Immature natural killer cell (primary cell): ENCODE measurements at regions not wholly inside any gene's neighbourhood (a gene's known extent, or its start where the extent isn't known, plus 50 kb on each side); places are given as distances from the start of the nearest gene placed in this dataset.

ENCODE experiments used
- DNase-seq, 3 donors: peaks; one replicate each; pipeline ENCODE4 v3.0.0; 2022; ENCODE audit warnings: mixed read lengths in 1 of 3
- H3K27ac Mint-ChIP-seq, 6 donors: one replicate each; pipeline ENCODE4 v1.8.0; 2020; ENCODE audit warnings: mixed read lengths in 6 of 6, mild to moderate bottlenecking in 5 of 6, inconsistent platforms in 4 of 6, moderate library complexity in 3 of 6
- H3K27me3 Mint-ChIP-seq, 3 donors: one replicate each; pipeline ENCODE4 v1.8.0; 2020 to 2021; ENCODE audit warnings: low read depth in 3 of 3, mild to moderate bottlenecking in 3 of 3, mixed read lengths in 3 of 3, moderate library complexity in 3 of 3, inconsistent platforms in 1 of 3
- H3K36me3 Mint-ChIP-seq, 3 donors: one replicate each; pipeline ENCODE4 v1.8.0; 2020; ENCODE audit warnings: mixed read lengths in 3 of 3, inconsistent platforms in 2 of 3, mild to moderate bottlenecking in 2 of 3
- H3K4me1 Mint-ChIP-seq, 2 donors: one replicate each; pipeline ENCODE4 v1.8.0; 2020; ENCODE audit warnings: inconsistent platforms in 2 of 2, mild to moderate bottlenecking in 2 of 2, mixed read lengths in 2 of 2, moderate library complexity in 1 of 2
- H3K4me3 Mint-ChIP-seq, 5 donors: one replicate each; pipeline ENCODE4 v1.8.0; 2020; ENCODE audit warnings: mild to moderate bottlenecking in 5 of 5, mixed read lengths in 5 of 5, inconsistent platforms in 3 of 5, moderate library complexity in 3 of 5
- H3K9me3 Mint-ChIP-seq, 6 donors: one replicate each; pipeline ENCODE4 v1.8.0; 2020; ENCODE audit warnings: mild to moderate bottlenecking in 6 of 6, mixed read lengths in 6 of 6, inconsistent platforms in 4 of 6, moderate library complexity in 3 of 6

- H3K36me3 Mint-ChIP-seq, result no peaks in the 10 kb centered on the region
- no peaks in the 10 kb centered on the region for H3K4me1 Mint-ChIP-seq
- no peak overlapping the region for H3K4me3 Mint-ChIP-seq
- H3K9me3 Mint-ChIP-seq, result no peaks in the 10 kb centered on the region
- no peak for DNase-seq
- peaks cover 2 to 10% (median 5%) of the 10 kb centered on the region in 3 donors for H3K27me3 Mint-ChIP-seq
- H3K27ac Mint-ChIP-seq, result no peak overlapping the region
Measured at GRCh38 chr17:34781071-34781470, 180.2 kb downstream of the CCT6B start.

- Mint-ChIP-seq H3K9me3 (no peaks in the 10 kb centered on the region), H3K4me3 (no peak overlapping the region), H3K27me3 (peaks cover 2 to 10% (median 5%) of the 10 kb centered on the region in 3 donors), H3K4me1 (no peaks in the 10 kb centered on the region), H3K27ac (no peak overlapping the region), H3K36me3 (no peaks in the 10 kb centered on the region)
- no peak for DNase-seq
Measured at GRCh38 chr17:34780438-34780837, 180.8 kb downstream of the CCT6B start.

GRCh38 chr17:34776456-34777443 lies 184.5 kb downstream of the CCT6B start:
- Mint-ChIP-seq H3K36me3 (no peaks in the 10 kb centered on the region), H3K4me1 (no peaks in the 10 kb centered on the region), H3K9me3 (no peaks in the 10 kb centered on the region), H3K27ac (no peak overlapping the region), H3K4me3 (no peak overlapping the region), H3K27me3 (peaks cover 8 to 12% (median 8%) of the 10 kb centered on the region in 3 donors)
- DNase-seq, result no peak

GRCh38 chr17:34773036-34773435 lies 188.2 kb downstream of the CCT6B start:
- H3K4me3 Mint-ChIP-seq, result no peak overlapping the region
- no peaks in the 10 kb centered on the region for H3K4me1 Mint-ChIP-seq
- H3K9me3 Mint-ChIP-seq, result no peaks in the 10 kb centered on the region
- no peak overlapping the region for H3K27ac Mint-ChIP-seq
- H3K27me3 Mint-ChIP-seq, result peaks cover 4 to 12% (median 6%) of the 10 kb centered on the region in 3 donors
- no peak for DNase-seq
- H3K36me3 Mint-ChIP-seq, result no peaks in the 10 kb centered on the region

GRCh38 chr17:34771891-34772290 lies 189.4 kb downstream of the CCT6B start:
- DNase-seq, result no peak
- Mint-ChIP-seq H3K4me3 (no peak overlapping the region), H3K27me3 (peaks cover 6 to 12% (median 8%) of the 10 kb centered on the region in 3 donors), H3K36me3 (no peaks in the 10 kb centered on the region), H3K9me3 (no peaks in the 10 kb centered on the region), H3K4me1 (no peaks in the 10 kb centered on the region), H3K27ac (no peak overlapping the region)

- H3K4me3 Mint-ChIP-seq, result no peak overlapping the region
- no peak for DNase-seq
- peaks cover 4 to 14% (median 10%) of the 10 kb centered on the region in 3 donors for H3K27me3 Mint-ChIP-seq
- no peak overlapping the region for H3K27ac Mint-ChIP-seq
- no peaks in the 10 kb centered on the region for H3K4me1 Mint-ChIP-seq
- H3K36me3 Mint-ChIP-seq, result no peaks in the 10 kb centered on the region
- H3K9me3 Mint-ChIP-seq, result no peaks in the 10 kb centered on the region
Measured at GRCh38 chr17:34770586-34770985, 190.7 kb downstream of the CCT6B start.

- no peaks in the 10 kb centered on the region for H3K4me1 Mint-ChIP-seq
- H3K4me3 Mint-ChIP-seq, result no peak overlapping the region
- DNase-seq, result no peak
- no peaks in the 10 kb centered on the region for H3K36me3 Mint-ChIP-seq
- H3K27ac Mint-ChIP-seq, result no peak overlapping the region
- H3K27me3 Mint-ChIP-seq, result peaks cover 2 to 11% (median 10%) of the 10 kb centered on the region in 3 donors
- H3K9me3 Mint-ChIP-seq, result no peaks in the 10 kb centered on the region
Measured at GRCh38 chr17:34769899-34770298, 190.5 kb downstream of the TMEM132E start.

GRCh38 chr17:34769049-34769448 lies 189.7 kb downstream of the TMEM132E start:
- no peak overlapping the region for H3K27ac Mint-ChIP-seq
- H3K36me3 Mint-ChIP-seq, result no peaks in the 10 kb centered on the region
- H3K4me3 Mint-ChIP-seq, result no peak overlapping the region
- DNase-seq, result no peak
- no peaks in the 10 kb centered on the region for H3K9me3 Mint-ChIP-seq
- H3K27me3 Mint-ChIP-seq, result peaks cover 1 to 10% (median 10%) of the 10 kb centered on the region in 3 donors
- no peaks in the 10 kb centered on the region for H3K4me1 Mint-ChIP-seq

GRCh38 chr17:34765291-34765690 lies 185.9 kb downstream of the TMEM132E start:
- Mint-ChIP-seq H3K4me1 (no peaks in the 10 kb centered on the region), H3K27me3 (peaks cover 3 to 11% (median 4%) of the 10 kb centered on the region in 3 donors), H3K27ac (no peak overlapping the region), H3K9me3 (no peaks in the 10 kb centered on the region), H3K36me3 (no peaks in the 10 kb centered on the region), H3K4me3 (no peak overlapping the region)
- no peak for DNase-seq

- Mint-ChIP-seq H3K36me3 (no peaks in the 10 kb centered on the region), H3K27ac (no peak overlapping the region), H3K27me3 (peaks cover 3 to 11% (median 4%) of the 10 kb centered on the region in 3 donors), H3K9me3 (no peaks in the 10 kb centered on the region), H3K4me3 (no peak overlapping the region), H3K4me1 (no peaks in the 10 kb centered on the region)
- no peak for DNase-seq
Measured at GRCh38 chr17:34764716-34765115, 185.3 kb downstream of the TMEM132E start.

GRCh38 chr17:34763728-34764665 lies 184.6 kb downstream of the TMEM132E start:
- no peaks in the 10 kb centered on the region for H3K9me3 Mint-ChIP-seq
- no peak overlapping the region for H3K27ac Mint-ChIP-seq
- H3K36me3 Mint-ChIP-seq, result no peaks in the 10 kb centered on the region
- no peak overlapping the region for H3K4me3 Mint-ChIP-seq
- H3K27me3 Mint-ChIP-seq, result peaks cover 2 to 11% (median 4%) of the 10 kb centered on the region in 3 donors
- DNase-seq, result no peak
- no peaks in the 10 kb centered on the region for H3K4me1 Mint-ChIP-seq

GRCh38 chr17:34762078-34762477 lies 182.7 kb downstream of the TMEM132E start:
- H3K4me3 Mint-ChIP-seq, result no peak overlapping the region
- H3K27ac Mint-ChIP-seq, result no peak overlapping the region
- DNase-seq, result no peak
- H3K4me1 Mint-ChIP-seq, result no peaks in the 10 kb centered on the region
- no peaks in the 10 kb centered on the region for H3K36me3 Mint-ChIP-seq
- H3K27me3 Mint-ChIP-seq, result peaks cover 2 to 10% (median 8%) of the 10 kb centered on the region in 3 donors
- no peaks in the 10 kb centered on the region for H3K9me3 Mint-ChIP-seq

GRCh38 chr17:34761646-34762045 lies 182.3 kb downstream of the TMEM132E start:
- Mint-ChIP-seq H3K9me3 (no peaks in the 10 kb centered on the region), H3K4me1 (no peaks in the 10 kb centered on the region), H3K36me3 (no peaks in the 10 kb centered on the region), H3K27me3 (peaks cover 2 to 8% (median 8%) of the 10 kb centered on the region in 3 donors), H3K27ac (no peak overlapping the region), H3K4me3 (no peak overlapping the region)
- no peak for DNase-seq
